Activated CD4-positive, alpha-beta memory T cell treated with anti-CD3 and anti-CD28 coated beads, Interleukin-2, amount 10 ng/mL, durations not matched to agents 7 days and 5 days (primary cell): ENCODE measurements at regions not wholly inside any gene's neighbourhood (a gene's known extent, or its start where the extent isn't known, plus 50 kb on each side); places are given as distances from the start of the nearest gene placed in this dataset.

Experiments used
- CTCF ChIA-PET: fragments of 350-600 bp; sonication (Branson Sonifier 250); formaldehyde crosslinking; loops from one replicate; lab custom pipeline; 2021; ENCODE audit warnings: antibody characterized with exemption, inconsistent platforms; lab: Charles Lee
- POLR2A ChIA-PET: fragments of 350-600 bp; sonication (Branson Sonifier 250); formaldehyde crosslinking; loops from one replicate; lab custom pipeline; 2021; ENCODE audit warnings: antibody characterized with exemption; lab: Charles Lee
- DNase-seq: peaks from one replicate; pipeline ENCODE4 v3.0.0-alpha.2; 2020
- H3K27ac Mint-ChIP-seq: one replicate; pipeline ENCODE4 v1.8.0; 2021; ENCODE audit warnings: mild to moderate bottlenecking, mixed read lengths
- H3K27me3 Mint-ChIP-seq: one replicate; pipeline ENCODE4 v1.8.0; 2021; ENCODE audit warnings: mixed read lengths
- H3K36me3 Mint-ChIP-seq: one replicate; pipeline ENCODE4 v1.8.0; 2021; ENCODE audit warnings: low read depth, mixed read lengths
- H3K4me1 Mint-ChIP-seq: one replicate; pipeline ENCODE4 v1.8.0; 2021; ENCODE audit warnings: mixed read lengths
- H3K4me3 Mint-ChIP-seq: one replicate; pipeline ENCODE4 v1.8.0; 2021; ENCODE audit warnings: mild to moderate bottlenecking, mixed read lengths
- H3K9me3 Mint-ChIP-seq: one replicate; pipeline ENCODE4 v1.8.0; 2021; ENCODE audit warnings: mixed read lengths

DNA sequence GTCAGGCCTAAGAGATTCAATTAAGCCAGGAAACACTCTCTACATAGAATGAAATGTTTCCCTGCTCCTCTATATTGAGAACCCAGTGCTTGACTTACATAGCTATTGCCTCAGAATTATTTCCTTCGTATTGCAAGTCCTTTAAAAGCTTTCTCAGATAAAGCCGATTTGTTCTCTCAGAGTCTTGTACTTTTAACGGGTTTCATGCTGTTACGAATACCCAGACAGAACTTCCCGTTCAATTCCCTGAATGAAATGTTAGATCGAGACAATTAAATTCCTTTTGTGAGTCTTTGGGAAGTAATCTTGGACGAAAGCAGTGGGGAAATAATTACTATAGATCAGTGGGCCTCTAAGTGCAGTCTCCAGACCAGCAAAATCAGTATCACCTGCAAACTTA, 102.8 kb upstream of the CHL1 start:
- Mint-ChIP-seq H3K27me3 (no peaks in the 10 kb centered on the region), H3K9me3 (no peaks in the 10 kb centered on the region), H3K4me1 (no peaks in the 10 kb centered on the region), H3K4me3 (no peak overlapping the region), H3K36me3 (no peaks in the 10 kb centered on the region), H3K27ac (no peak overlapping the region)
- DNase-seq: no peak
- CTCF ChIA-PET: no interaction called here
- POLR2A ChIA-PET: no interaction called here

GRCh38 chr3:96259-96658, 100.3 kb upstream of the CHL1 start:
- Mint-ChIP-seq H3K36me3 (no peaks in the 10 kb centered on the region), H3K4me3 (no peak overlapping the region), H3K27ac (no peak overlapping the region), H3K4me1 (no peaks in the 10 kb centered on the region), H3K27me3 (no peaks in the 10 kb centered on the region), H3K9me3 (no peaks in the 10 kb centered on the region)
- no peak for DNase-seq
- ChIA-PET CTCF (no interaction called here), POLR2A (no interaction called here)

- no peaks in the 10 kb centered on the region for H3K4me1 Mint-ChIP-seq
- CTCF ChIA-PET: no interaction called here
These were observed 98.9 kb upstream of the CHL1 start for GRCh38 chr3:97417-98258.

DNA sequence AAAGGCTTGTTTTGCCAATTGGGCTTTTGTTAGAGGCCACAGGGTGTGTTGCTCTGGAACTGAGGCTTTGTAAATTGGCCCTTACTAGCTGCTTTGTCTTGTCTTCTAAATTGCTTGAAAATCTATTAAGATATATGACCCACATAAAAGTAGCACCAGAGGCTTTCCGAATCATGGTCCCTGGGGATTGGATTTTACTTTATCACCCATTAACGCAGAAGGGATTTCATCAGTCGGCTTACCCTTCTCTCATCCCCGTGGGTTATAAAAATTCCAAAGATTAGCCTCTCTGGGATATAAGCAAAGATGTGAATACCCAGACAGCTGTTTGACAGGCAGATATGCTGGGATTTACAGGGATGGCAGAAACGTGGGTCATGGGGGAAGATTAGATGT, 98.3 kb upstream of the CHL1 start:
- Mint-ChIP-seq H3K36me3 (no peaks in the 10 kb centered on the region), H3K4me1 (no peaks in the 10 kb centered on the region), H3K9me3 (no peaks in the 10 kb centered on the region), H3K27me3 (no peaks in the 10 kb centered on the region), H3K27ac (no peak overlapping the region), H3K4me3 (no peak overlapping the region)
- ChIA-PET CTCF (no interaction called here), POLR2A (no interaction called here)
- no peak for DNase-seq

More at GRCh38 chr3:97417-98258, 98.9 kb upstream of the CHL1 start:
- Mint-ChIP-seq H3K4me3 (no peak overlapping the region), H3K27ac (no peak overlapping the region), H3K27me3 (no peaks in the 10 kb centered on the region), H3K36me3 (no peaks in the 10 kb centered on the region), H3K9me3 (no peaks in the 10 kb centered on the region)
- POLR2A ChIA-PET: no interaction called here
- DNase-seq: no peak

DNA sequence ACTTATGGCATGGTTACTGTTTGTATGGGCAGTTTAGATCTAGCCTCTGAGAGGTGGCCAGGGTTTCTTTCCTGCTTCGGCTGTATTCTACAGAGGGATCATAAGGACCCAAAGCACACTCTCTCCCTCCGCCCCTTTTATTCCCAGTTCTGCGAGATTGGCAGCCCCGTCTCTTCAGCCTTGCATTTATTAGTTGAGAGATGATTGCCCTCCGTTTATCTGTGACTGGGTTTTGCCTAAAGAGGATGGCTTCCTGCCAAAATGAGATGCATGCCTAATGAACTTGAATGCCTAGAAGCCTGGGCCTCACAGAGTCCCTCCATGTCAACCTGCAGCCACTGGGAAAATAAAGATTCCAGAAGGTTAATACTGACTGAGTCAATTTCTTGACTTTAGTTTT, 97.1 kb upstream of the CHL1 start:
- H3K36me3 Mint-ChIP-seq: no peaks in the 10 kb centered on the region
- no peaks in the 10 kb centered on the region for H3K9me3 Mint-ChIP-seq
- DNase-seq: no peak
- H3K4me1 Mint-ChIP-seq: no peaks in the 10 kb centered on the region
- H3K4me3 Mint-ChIP-seq: no peak overlapping the region
- H3K27ac Mint-ChIP-seq: no peak overlapping the region
- H3K27me3 Mint-ChIP-seq: no peaks in the 10 kb centered on the region
- ChIA-PET CTCF (no interaction called here), POLR2A (no interaction called here)

DNA sequence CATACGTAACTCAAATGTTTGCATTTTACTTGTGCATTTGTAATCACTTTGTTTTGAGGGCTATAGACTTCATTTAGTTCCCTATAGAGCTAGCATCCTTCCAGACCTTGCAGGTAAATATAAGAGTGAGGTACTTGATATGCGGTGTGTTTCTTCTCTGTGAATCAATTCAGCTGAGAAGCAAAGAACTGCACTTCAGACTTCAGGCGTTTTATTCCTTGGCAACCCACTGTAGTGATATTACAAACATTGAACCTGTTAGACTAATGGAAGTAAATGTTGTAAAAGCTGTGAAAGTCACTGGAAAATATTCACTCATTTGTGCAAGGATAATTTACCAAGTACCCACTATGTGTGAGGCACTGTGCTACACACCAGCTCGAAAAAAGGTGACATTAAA, 94.1 kb upstream of the CHL1 start:
- no peak for DNase-seq
- Mint-ChIP-seq H3K27ac (no peak overlapping the region), H3K27me3 (no peaks in the 10 kb centered on the region), H3K4me1 (no peaks in the 10 kb centered on the region), H3K36me3 (no peaks in the 10 kb centered on the region), H3K4me3 (no peak overlapping the region), H3K9me3 (no peaks in the 10 kb centered on the region)
- CTCF ChIA-PET: no interaction called here
- POLR2A ChIA-PET: no interaction called here

- no peaks in the 10 kb centered on the region for H3K9me3 Mint-ChIP-seq
- no peaks in the 10 kb centered on the region for H3K27me3 Mint-ChIP-seq
- POLR2A ChIA-PET: no interaction called here
- no peaks in the 10 kb centered on the region for H3K36me3 Mint-ChIP-seq
- H3K27ac Mint-ChIP-seq: no peak overlapping the region
- H3K4me3 Mint-ChIP-seq: no peak overlapping the region
- no peaks in the 10 kb centered on the region for H3K4me1 Mint-ChIP-seq
- DNase-seq: no peak
- CTCF ChIA-PET: no interaction called here
These were observed 92.6 kb upstream of the CHL1 start for GRCh38 chr3:103991-104390.

GRCh38 chr3:105585-105984, 91.0 kb upstream of the CHL1 start:
- no peaks in the 10 kb centered on the region for H3K36me3 Mint-ChIP-seq
- no peaks in the 10 kb centered on the region for H3K27me3 Mint-ChIP-seq
- no peak overlapping the region for H3K27ac Mint-ChIP-seq
- no peak overlapping the region for H3K4me3 Mint-ChIP-seq
- no peak for DNase-seq
- POLR2A ChIA-PET: no interaction called here
- no peaks in the 10 kb centered on the region for H3K9me3 Mint-ChIP-seq
- no peaks in the 10 kb centered on the region for H3K4me1 Mint-ChIP-seq
- CTCF ChIA-PET: no interaction called here

DNA sequence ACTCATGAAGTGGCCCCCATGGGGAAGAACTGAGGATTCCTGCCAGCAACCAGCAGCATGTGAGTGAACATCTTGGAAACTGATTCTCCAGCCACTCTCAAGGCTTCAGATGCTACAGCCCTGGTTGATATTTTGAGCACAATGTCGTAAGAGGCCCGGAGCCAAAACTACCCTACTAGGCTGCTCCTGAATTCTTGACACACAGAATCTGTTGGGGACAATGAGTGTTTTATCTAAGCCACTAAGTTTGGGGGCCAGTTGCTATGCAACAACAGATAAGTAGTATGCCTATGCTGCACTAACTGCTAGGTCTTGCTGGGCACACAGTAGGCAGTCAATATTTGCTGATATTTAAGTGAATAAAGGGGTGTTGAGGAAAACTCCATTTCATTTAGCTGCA, 89.9 kb upstream of the CHL1 start:
- Mint-ChIP-seq H3K27ac (no peak overlapping the region), H3K4me3 (no peak overlapping the region), H3K36me3 (no peaks in the 10 kb centered on the region), H3K4me1 (no peaks in the 10 kb centered on the region), H3K9me3 (no peaks in the 10 kb centered on the region), H3K27me3 (no peaks in the 10 kb centered on the region)
- DNase-seq: no peak
- POLR2A ChIA-PET: no interaction called here
- CTCF ChIA-PET: no interaction called here

DNA sequence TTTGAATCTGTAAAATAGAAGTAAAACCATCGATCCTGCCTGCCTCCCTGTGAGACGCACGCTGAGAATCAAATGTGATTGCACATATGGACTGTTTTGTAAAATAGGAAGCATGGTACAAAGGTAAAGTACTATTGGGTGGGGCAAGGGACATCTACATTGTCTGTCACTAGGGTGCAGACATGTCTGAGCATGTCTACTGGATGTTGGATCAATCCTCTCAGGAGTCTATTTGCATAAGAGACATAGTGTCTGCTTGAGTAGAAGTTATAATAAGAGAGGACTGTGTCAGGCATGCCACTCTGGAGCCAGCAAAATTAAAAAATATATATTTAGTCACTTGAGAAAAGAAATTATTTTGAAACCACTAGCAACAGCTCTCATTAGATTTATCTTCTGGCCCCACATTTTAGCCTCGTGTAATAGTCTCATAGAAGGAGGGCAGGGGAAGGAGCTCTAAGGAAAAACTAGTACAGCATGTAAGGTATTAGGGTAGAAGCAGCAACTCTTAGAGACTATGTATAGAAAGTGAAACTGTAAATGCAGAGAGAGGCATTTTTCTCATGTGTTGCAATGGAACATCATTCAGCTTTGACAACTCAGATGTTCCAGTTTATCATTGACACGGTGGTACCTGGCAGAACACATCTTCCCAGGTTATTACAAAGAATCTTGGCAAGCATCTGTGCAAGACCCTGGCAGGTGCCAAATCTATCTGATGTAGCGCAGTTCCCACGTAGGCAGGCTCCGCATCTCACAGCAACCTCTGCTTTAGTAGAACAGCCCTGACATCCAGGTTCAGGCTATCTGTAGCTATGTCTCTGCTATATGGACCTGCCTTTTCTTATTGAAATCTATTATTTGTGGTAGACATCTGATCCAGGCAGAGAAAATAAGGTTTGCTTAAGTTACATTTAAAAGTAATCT, 85.2 kb upstream of the CHL1 start:
- no peaks in the 10 kb centered on the region for H3K27me3 Mint-ChIP-seq
- ChIA-PET CTCF (no interaction called here), POLR2A (no interaction called here)
- no peak overlapping the region for H3K27ac Mint-ChIP-seq
- no peaks in the 10 kb centered on the region for H3K9me3 Mint-ChIP-seq
- no peak for DNase-seq
- no peaks in the 10 kb centered on the region for H3K4me1 Mint-ChIP-seq
- H3K36me3 Mint-ChIP-seq: no peaks in the 10 kb centered on the region
- no peak overlapping the region for H3K4me3 Mint-ChIP-seq

- CTCF ChIA-PET: no interaction called here
- POLR2A ChIA-PET: no interaction called here
- DNase-seq: no peak
- Mint-ChIP-seq H3K27ac (no peak overlapping the region), H3K9me3 (no peaks in the 10 kb centered on the region), H3K4me3 (no peak overlapping the region), H3K36me3 (no peaks in the 10 kb centered on the region), H3K27me3 (no peaks in the 10 kb centered on the region), H3K4me1 (no peaks in the 10 kb centered on the region)
These were observed 83.8 kb upstream of the CHL1 start for GRCh38 chr3:112773-113172.

DNA sequence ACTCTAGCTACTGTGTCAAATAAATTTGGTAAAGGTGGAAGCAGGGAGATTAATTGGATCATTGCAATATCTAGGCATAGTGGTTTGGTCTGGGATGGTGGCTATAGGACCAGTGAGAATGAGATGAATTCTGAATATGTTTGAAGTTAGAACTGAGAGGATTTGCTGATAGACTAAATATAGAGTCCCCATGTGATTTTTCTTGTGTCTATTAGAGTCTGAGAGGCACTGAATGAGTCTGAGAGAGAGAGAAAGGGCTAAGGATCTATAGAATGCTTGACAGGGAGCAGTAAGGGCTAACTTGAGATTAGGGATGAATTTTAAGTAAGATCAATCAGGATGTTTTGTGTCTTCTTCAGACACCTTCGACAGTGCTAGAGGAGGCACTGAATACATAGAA, 77.9 kb upstream of the CHL1 start:
- Mint-ChIP-seq H3K36me3 (no peaks in the 10 kb centered on the region), H3K4me1 (no peaks in the 10 kb centered on the region), H3K27ac (no peak overlapping the region), H3K27me3 (no peaks in the 10 kb centered on the region), H3K4me3 (no peak overlapping the region), H3K9me3 (no peaks in the 10 kb centered on the region)
- ChIA-PET CTCF (no interaction called here), POLR2A (no interaction called here)
- no peak for DNase-seq

DNA sequence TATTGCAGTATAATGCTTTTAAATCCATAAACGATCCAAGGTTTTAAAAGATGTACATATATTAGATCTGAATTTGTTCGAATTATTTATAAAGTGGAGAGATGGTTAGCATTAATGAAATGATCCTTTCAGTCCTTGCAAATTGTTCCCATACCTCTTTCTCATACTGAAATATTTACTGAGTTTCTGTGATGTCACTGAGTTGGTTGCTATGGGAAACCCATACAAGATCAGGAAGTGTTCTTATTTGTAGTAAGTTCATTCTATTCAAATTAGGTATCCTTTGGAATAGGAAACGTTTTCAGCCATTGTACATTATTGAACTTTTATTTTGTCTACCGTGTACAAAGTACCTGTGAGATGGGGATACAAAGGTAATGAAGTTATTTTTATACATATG, 73.2 kb upstream of the CHL1 start:
- no peak for DNase-seq
- Mint-ChIP-seq H3K27me3 (no peaks in the 10 kb centered on the region), H3K4me3 (no peak overlapping the region), H3K27ac (no peak overlapping the region), H3K36me3 (no peaks in the 10 kb centered on the region), H3K4me1 (no peaks in the 10 kb centered on the region), H3K9me3 (no peaks in the 10 kb centered on the region)
- ChIA-PET POLR2A (no interaction called here), CTCF (no interaction called here)
